ENCODE measurements at regions not wholly inside any gene's neighbourhood (a gene's known extent, or its start where the extent isn't known, plus 50 kb on each side); places are given as distances from the start of the nearest gene placed in this dataset.

GRCh38 chr20:22949331-22950109, 85.6 kb upstream of the SSTR4 start:
- no peak for TF ChIP-seq CTCF (IDR thresholded peaks at IDR 0.05)
- TF ChIP-seq POLR2AphosphoS5 (IDR thresholded peaks at IDR 0.05): no peak

Data from sigmoid colon (tissue), 4 donors.